ENCODE measurements at regions not wholly inside any gene's neighbourhood (a gene's known extent, or its start where the extent isn't known, plus 50 kb on each side); places are given as distances from the start of the nearest gene placed in this dataset.
"Not testable (repeated sequence)": the region's sequence is repeated elsewhere in the genome, so short reads cannot be mapped to it uniquely, and the experiment has no call there.

GRCh38 chr5:13227513-13227912 is 717.0 kb downstream of the DNAH5 start:
- DNase-seq (ENCODE audit: low spot score): no peak

GRCh38 chr5:13218518-13218917 is 726.0 kb downstream of the DNAH5 start:
- peak; percentile 18 for DNase-seq (ENCODE audit: low spot score)

DNA sequence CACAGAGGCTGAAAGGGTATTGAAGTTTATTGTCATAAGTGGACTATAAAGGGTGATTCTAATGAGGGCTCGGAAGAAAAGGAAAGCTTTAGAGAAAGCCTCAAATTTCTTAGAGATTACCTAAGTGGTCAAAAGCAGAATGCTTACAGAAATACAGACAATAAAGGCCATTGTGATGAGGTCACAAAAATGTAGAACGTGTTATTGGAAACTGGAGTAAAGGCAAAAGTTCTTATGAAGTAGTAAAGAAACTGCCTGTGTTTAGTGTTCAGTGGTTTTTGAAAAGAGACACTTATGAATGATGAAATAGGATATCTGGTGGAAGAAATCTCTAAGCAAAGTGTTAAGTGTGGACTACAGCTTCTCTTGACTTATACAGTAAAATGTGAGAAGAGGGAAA is 726.9 kb downstream of the DNAH5 start:
- no peak for DNase-seq (ENCODE audit: low spot score)

DNA sequence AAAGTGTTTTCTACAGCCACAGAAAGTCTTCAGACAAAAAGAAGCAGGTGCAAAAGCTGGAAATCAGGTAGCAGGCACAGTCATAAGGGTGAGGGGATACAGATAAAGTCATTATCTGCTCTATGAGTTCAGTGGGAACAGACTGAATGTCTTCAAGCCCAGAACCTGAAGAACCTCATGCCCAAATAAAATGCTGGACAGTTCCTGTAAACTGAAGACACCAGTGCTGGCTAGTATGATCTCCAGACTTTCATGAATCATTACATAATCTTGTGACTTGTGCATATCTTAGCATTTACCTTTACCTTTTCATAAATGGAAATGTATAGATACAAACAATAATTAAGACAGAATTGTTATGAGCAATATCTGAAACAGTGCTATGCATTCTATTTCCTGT is 728.7 kb downstream of the DNAH5 start:
- DNase-seq (ENCODE audit: low spot score): no peak

DNA sequence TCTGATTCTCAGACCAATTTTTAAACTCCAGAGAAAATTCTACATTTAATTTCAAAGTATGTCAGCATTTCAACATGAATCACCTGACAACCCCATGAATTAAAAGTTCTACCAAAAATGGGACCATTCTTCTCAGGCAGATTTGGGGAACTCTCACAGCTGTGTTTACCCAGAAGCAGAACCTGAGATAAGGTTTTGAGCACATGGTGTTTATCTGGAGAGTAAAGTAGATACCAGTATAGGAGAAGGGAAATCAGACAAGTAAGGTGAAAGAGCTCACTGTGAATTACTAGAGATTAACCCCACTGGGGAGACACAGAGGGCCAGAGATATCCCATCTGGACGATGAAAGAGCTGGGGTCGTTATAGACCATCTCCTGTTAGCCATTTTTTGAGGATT is 729.1 kb downstream of the DNAH5 start:
- no peak for DNase-seq (ENCODE audit: low spot score)

- DNase-seq (ENCODE audit: low spot score): no peak
These were observed 730.3 kb downstream of the DNAH5 start for GRCh38 chr5:13214182-13214581.

- no peak for DNase-seq (ENCODE audit: low spot score)
These were observed 731.6 kb downstream of the DNAH5 start for GRCh38 chr5:13212886-13213285.

DNA sequence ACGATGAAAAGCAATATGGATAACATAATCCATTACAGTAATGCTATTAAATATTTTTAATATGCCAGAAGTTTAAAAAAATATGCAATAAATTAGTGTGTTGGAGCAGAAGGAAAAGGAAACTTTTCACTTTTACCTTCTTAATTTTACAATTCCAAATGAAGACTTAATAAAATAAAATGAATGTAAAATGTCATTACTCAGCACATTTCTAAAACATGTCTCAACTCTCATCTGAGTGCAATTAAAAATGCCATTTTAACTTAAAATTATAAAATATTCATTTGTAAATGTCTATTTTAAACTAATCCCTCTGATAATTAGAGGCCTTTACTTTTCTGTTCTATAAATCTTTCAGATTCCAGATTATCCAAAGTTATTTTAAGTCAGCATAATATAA is 733.4 kb downstream of the DNAH5 start:
- DNase-seq (ENCODE audit: low spot score): no peak

DNA sequence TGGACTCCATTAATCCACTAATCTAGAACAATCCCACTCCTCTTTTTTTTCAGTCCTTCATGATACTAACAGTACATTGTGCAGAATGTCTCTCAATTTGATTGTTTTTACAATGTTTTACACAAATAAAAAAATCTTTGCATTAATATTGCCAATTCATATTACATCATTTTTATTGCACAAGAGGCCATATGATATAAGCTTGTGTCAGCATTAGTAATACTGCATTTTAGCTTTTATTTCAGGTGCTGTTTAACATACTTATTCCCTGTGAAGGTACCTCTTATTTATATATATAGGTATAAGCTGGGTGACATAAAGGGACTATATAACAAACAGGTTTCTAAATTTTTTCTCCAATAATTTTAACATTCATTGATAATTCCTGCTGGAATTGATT is 737.4 kb downstream of the DNAH5 start:
- no peak for DNase-seq (ENCODE audit: low spot score)

GRCh38 chr5:13201022-13201421 is 743.5 kb downstream of the DNAH5 start:
- no peak for DNase-seq (ENCODE audit: low spot score)

GRCh38 chr5:13198226-13198625 is 746.3 kb downstream of the DNAH5 start:
- DNase-seq (ENCODE audit: low spot score): not testable (repeated sequence)

DNA sequence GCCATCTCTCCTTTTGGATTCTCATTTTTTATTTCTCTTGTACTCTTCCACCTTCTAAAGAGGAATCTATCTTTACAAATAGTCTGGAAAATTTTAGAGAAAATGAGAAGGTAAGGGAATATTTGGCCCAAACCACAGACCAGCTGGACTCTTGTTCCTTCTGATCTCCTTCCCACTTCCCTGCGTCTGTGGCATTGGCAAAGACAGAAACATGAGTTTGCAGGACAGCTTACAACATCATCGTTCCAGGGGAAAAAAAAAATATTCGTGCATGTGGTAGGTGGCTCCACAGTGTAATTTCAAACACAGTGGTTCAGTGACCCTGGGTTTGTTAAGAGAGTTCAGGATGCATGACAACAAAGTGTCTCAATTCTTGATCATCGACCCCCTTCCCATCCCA is 755.0 kb downstream of the DNAH5 start:
- no peak for DNase-seq (ENCODE audit: low spot score)

DNA sequence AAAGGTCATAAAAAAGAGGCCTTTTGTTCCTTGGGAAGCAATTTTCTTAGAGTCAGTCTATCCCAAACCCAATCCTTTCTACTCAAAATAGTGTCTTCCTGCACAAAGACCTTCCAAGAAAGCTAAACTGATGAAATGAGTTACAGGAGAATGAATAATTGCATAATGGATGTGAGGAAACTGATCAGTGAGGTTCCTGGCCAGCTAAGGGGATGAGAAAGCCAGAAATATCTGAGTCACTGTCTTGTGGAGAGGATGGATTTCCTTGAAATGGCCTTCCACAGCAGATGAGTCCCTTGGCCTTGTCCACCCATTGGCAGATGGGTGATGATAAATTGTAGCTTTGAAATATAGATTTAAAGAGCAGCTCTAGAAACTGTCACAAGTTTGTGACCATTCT is 756.1 kb downstream of the DNAH5 start:
- DNase-seq (ENCODE audit: low spot score): no peak

DNA sequence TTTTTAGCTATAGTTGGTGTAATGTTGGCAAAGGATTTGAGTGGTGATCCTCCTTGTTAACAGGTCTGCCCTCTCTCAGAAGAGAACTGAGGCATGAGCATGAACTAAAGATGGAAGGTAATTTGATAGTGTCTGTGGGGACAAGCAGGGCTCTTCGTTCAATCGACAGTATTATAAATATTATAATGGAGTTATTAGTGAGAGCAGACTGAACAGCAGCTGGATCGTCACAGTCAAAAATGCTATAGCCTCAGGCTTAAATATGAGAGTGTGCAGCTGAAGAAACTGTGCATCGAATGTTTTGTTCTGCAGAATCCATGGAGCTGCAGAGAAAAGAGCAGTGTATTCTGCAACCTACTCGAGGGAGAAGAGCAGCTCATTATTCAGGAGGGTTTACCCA is 757.3 kb downstream of the DNAH5 start:
- no peak for DNase-seq (ENCODE audit: low spot score)

DNA sequence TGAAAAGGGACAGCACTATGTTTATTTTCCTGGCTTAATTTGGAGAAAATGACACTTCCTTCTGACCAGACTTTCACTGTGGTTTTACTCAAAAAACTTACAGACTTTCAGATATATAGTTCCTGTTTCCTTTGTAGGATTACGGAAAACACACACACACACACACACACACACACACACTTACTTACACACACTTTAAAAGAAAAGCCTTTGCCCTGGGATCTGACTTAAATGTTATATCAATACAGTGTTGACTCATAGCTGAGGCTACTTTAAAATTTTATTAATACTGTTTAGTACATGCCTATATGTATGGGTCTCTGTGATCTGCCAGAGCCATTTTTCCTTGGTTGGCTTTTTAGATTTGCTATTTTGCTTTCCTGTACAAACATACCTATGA is 758.3 kb downstream of the DNAH5 start:
- DNase-seq (ENCODE audit: low spot score): no peak

GRCh38 chr5:13179407-13180087 is 764.9 kb downstream of the DNAH5 start:
- DNase-seq (ENCODE audit: low spot score): no peak

GRCh38 chr5:13143630-13144029 is 800.9 kb downstream of the DNAH5 start:
- DNase-seq (ENCODE audit: low spot score): no peak

DNA sequence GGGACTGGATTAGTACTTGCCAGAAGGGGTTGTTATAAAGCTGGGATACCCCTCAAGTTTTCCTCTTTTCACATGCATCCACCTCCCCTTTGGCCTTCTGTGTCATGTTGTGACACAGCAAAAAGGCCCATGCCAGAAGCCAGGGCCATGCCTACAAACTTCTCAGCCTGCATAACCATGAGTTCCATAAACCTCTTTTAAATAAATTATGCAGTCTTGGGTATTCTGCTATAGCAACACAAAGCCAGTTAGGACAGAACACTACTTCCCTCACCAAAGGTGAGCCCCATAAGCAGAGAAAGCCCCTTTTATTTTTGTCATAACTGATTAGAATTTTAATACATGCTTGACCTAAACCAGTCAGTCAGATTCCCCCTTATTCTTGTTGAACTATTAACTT is 801.3 kb downstream of the DNAH5 start:
- DNase-seq (ENCODE audit: low spot score): no peak

GRCh38 chr5:13133951-13134350 is 810.5 kb downstream of the DNAH5 start:
- DNase-seq (ENCODE audit: low spot score): no peak

DNA sequence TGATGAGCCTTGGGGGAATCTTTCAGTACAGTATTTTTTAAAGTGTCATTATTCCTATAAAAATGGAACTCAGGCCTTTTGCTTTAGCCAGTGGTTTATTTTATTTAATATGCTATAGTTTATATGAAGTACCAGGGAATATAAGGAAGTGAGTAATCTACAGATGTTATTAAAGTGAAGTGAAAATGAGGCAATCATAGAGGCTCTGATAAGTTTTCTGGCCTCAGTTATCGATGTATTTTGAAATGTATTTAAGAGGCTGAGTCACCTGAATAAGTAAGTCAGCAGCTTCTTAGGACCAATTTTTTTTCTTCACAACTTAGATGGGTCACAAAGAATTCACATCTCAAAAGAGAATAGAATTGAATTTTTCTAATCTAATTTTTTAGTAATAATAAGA is 829.0 kb downstream of the DNAH5 start:
- no peak for DNase-seq (ENCODE audit: low spot score)

DNA sequence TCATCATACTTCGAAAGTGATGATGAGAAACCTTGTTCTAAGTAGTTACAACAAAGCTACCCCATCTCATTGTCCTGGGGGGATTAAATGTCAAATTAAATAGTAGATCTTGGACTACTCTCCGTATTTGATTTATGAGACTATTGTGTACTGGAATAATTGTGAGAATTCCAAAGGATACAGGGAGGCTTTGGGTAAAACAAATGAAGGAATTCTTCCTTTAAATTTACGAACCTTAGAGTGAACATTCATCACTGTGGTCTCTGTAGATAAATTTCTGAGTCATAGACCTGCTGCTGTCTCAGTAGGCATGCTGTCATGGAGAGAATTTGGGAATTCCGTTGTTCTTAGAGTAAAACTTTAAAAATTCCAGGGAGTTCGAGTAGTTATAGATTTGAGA is 836.2 kb downstream of the DNAH5 start:
- DNase-seq (ENCODE audit: low spot score): no peak

- DNase-seq (ENCODE audit: low spot score): no peak
These were observed 837.0 kb downstream of the DNAH5 start for GRCh38 chr5:13107537-13107936.

- DNase-seq (ENCODE audit: low spot score): no peak
These were observed 863.4 kb downstream of the DNAH5 start for GRCh38 chr5:13081116-13081515.

DNA sequence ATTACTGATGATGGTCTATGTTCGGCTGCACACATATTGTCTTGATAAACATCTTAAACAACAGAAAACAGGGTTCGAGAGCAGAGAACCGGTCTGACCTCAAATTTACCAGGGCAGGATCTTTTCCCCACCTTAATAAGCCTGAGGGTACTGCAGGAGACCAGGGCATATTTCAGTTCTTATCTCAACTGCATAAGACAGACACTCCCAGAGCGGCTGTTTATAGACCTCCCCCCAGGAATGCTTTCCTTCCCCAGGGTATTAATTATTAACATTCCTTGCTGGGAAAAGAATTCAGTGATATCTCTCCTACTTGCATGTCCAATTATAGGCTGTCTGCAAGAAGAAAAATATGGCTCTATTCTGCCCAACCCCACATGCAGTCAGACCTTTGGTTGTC is 871.6 kb downstream of the DNAH5 start:
- DNase-seq (ENCODE audit: low spot score): not testable (repeated sequence)

DNA sequence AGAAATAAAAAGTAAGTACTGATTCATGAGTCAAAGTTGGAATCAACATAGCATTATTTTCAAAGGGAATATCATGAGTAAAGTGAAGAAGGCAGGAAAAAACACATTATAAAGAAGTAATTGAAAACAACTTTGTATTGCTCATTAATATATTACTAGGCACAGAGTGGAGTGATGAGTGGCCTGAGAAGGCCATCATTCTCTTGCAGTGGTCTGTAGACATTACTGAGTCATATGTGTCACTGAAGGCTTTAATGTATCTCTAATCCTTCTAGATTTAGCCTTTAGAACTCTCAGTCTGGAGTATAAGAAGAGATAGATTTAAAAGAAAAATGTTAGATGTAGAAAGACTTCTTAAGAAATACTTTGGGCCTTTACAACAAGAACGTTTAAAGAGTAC is 881.4 kb downstream of the DNAH5 start:
- no peak for DNase-seq (ENCODE audit: low spot score)
